ENCODE measurements at regions not wholly inside any gene's neighbourhood (a gene's known extent, or its start where the extent isn't known, plus 50 kb on each side); places are given as distances from the start of the nearest gene placed in this dataset.

GRCh38 chr18:62629031-62629430 is 86.3 kb upstream of the PHLPP1 start:
- no peaks in the 10 kb centered on the region for H3K9me3 Mint-ChIP-seq
- no peak overlapping the region for H3K27ac Mint-ChIP-seq
- H3K27ac ChIP-seq (ENCODE audit: insufficient read depth, low read length, poor library complexity, severe bottlenecking), result no peak overlapping the region
- H3K36me3 ChIP-seq (ENCODE audit: control insufficient read depth, insufficient read depth, low read length), result no peaks in the 10 kb centered on the region
- no peak for ATAC-seq (ENCODE audit: low read depth in 2 of 2)
- peaks cover 16% of the 10 kb centered on the region for H3K27me3 Mint-ChIP-seq
- H3K4me1 Mint-ChIP-seq, result no peaks in the 10 kb centered on the region
- no peak for DNase-seq
- no peaks in the 10 kb centered on the region for H3K36me3 Mint-ChIP-seq
- no peaks in the 10 kb centered on the region for H3K27me3 ChIP-seq (ENCODE audit: control insufficient read depth, insufficient read depth, low read length)
- no peak overlapping the region for H3K4me3 Mint-ChIP-seq
- H3K4me3 ChIP-seq (ENCODE audit: low read depth, low read length), result no peak overlapping the region
- no peaks in the 10 kb centered on the region for H3K9me3 ChIP-seq (ENCODE audit: control insufficient read depth in 2 of 2, low read length in 2 of 2)
- H3K4me1 ChIP-seq (ENCODE audit: control insufficient read depth, insufficient read depth, low read length, poor library complexity, severe bottlenecking), result no peaks in the 10 kb centered on the region

- H3K9me3 ChIP-seq (ENCODE audit: control insufficient read depth in 2 of 2, low read length in 2 of 2), result no peaks in the 10 kb centered on the region
- ATAC-seq (ENCODE audit: low read depth in 2 of 2), result no peak
- H3K4me1 Mint-ChIP-seq, result no peaks in the 10 kb centered on the region
- no peak overlapping the region for H3K27ac ChIP-seq (ENCODE audit: insufficient read depth, low read length, poor library complexity, severe bottlenecking)
- H3K27ac Mint-ChIP-seq, result no peak overlapping the region
- DNase-seq, result no peak
- no peak overlapping the region for H3K4me3 Mint-ChIP-seq
- no peaks in the 10 kb centered on the region for H3K9me3 Mint-ChIP-seq
- H3K4me1 ChIP-seq (ENCODE audit: control insufficient read depth, insufficient read depth, low read length, poor library complexity, severe bottlenecking), result no peaks in the 10 kb centered on the region
- H3K27me3 ChIP-seq (ENCODE audit: control insufficient read depth, insufficient read depth, low read length), result peaks cover 2% of the 10 kb centered on the region
- no peaks in the 10 kb centered on the region for H3K36me3 Mint-ChIP-seq
- peaks cover 21% of the 10 kb centered on the region for H3K27me3 Mint-ChIP-seq
- H3K36me3 ChIP-seq (ENCODE audit: control insufficient read depth, insufficient read depth, low read length), result no peaks in the 10 kb centered on the region
- no peak overlapping the region for H3K4me3 ChIP-seq (ENCODE audit: low read depth, low read length)
Observed at GRCh38 chr18:62631173-62631572, 84.2 kb upstream of the PHLPP1 start.

DNA sequence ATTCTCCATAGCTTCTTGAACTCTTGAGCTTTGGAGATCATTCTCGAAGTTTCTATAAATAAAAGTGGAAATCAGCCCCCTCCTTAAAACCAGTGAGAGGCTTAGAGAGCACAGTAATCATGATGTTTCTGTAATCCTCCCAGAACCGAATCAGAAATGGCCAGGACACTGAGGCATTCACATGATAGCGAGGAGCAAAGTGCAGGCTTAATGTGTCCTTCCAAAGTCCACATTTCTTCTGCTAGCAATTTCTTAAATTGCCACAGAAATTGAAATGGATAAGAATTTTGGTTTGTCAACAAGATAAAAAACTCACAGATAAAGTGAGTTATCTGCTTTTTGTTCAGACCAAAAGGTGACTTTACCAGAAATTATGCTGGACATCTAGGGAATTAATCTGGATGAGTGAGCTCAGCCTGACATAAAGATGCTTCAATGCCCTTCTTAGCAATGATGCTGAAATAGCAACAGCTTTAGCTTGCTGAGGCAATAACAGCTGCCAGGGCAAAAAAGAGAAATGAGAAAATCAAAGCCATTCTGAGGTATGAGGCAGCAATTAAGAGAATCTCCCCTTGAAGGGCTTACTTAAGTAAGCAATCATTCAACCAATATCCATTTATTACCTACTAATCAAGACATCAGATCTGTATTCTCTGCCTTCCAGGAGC is 82.4 kb upstream of the PHLPP1 start:
- peaks cover 5% of the 10 kb centered on the region for H3K27me3 ChIP-seq (ENCODE audit: control insufficient read depth, insufficient read depth, low read length)
- Mint-ChIP-seq H3K4me3 (no peak overlapping the region), H3K9me3 (no peaks in the 10 kb centered on the region), H3K27me3 (peaks cover 27% of the 10 kb centered on the region), H3K4me1 (no peaks in the 10 kb centered on the region), H3K36me3 (no peaks in the 10 kb centered on the region), H3K27ac (no peak overlapping the region)
- DNase-seq, result no peak
- H3K36me3 ChIP-seq (ENCODE audit: control insufficient read depth, insufficient read depth, low read length), result no peaks in the 10 kb centered on the region
- no peaks in the 10 kb centered on the region for H3K9me3 ChIP-seq (ENCODE audit: control insufficient read depth in 2 of 2, low read length in 2 of 2)
- no peak overlapping the region for H3K27ac ChIP-seq (ENCODE audit: insufficient read depth, low read length, poor library complexity, severe bottlenecking)
- H3K4me3 ChIP-seq (ENCODE audit: low read depth, low read length), result no peak overlapping the region
- no peak for ATAC-seq (ENCODE audit: low read depth in 2 of 2)
- H3K4me1 ChIP-seq (ENCODE audit: control insufficient read depth, insufficient read depth, low read length, poor library complexity, severe bottlenecking), result no peaks in the 10 kb centered on the region

- no peak for ATAC-seq (ENCODE audit: low read depth in 2 of 2)
- Mint-ChIP-seq H3K4me1 (peaks cover 0 to 4% (median 0%) of the 10 kb centered on the region in 4 donors), H3K36me3 (no peaks in the 10 kb centered on the region), H3K9me3 (peaks cover 0 to 1% (median 0%) of the 10 kb centered on the region in 7 donors), H3K27ac (peak overlapping the region in 1 of 3 donors; percentile 35), H3K27me3 (peaks cover 23% of the 10 kb centered on the region), H3K4me3 (no peak overlapping the region)
- H3K36me3 ChIP-seq (ENCODE audit: control insufficient read depth, insufficient read depth, low read length), result no peaks in the 10 kb centered on the region
- H3K27ac ChIP-seq (ENCODE audit: insufficient read depth, low read length, poor library complexity, severe bottlenecking), result no peak overlapping the region
- H3K9me3 ChIP-seq (ENCODE audit: control insufficient read depth in 2 of 2, low read length in 2 of 2), result no peaks in the 10 kb centered on the region
- peaks cover 5% of the 10 kb centered on the region for H3K27me3 ChIP-seq (ENCODE audit: control insufficient read depth, insufficient read depth, low read length)
- no peak for DNase-seq
- H3K4me1 ChIP-seq (ENCODE audit: control insufficient read depth, insufficient read depth, low read length, poor library complexity, severe bottlenecking), result no peaks in the 10 kb centered on the region
- H3K4me3 ChIP-seq (ENCODE audit: low read depth, low read length), result no peak overlapping the region
Observed at GRCh38 chr18:62634458-62634857, 80.9 kb upstream of the PHLPP1 start.

DNA sequence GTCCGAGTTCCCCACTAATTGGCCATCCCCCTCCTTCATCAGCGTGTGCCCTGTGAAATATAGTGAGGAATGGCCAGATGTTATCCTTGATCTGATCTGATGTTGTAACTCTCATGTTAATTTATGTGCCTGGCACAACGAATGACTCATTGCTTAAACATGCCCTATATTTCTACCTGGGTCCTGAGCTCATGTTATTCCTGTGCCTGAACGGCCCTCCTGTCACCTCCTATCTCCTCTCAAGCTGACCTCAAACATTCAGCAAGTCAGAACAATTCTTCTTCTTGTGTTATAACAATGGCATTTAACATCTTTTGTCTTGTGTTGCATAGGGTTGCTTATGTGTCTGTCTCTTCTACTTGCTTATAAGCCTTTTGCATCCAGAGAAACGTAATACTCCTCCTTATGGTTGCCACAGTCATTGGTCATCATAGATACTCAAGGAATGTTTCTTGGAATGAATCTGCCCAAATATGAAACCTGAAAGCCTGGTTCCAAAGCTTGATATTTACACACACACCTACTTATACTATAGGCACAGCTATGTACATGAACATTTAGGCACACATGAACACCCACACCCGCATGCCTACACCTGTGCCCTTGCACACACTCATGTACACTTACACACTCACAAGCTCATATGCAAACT is 80.2 kb upstream of the PHLPP1 start:
- no peaks in the 10 kb centered on the region for H3K4me1 ChIP-seq (ENCODE audit: control insufficient read depth, insufficient read depth, low read length, poor library complexity, severe bottlenecking)
- no peaks in the 10 kb centered on the region for H3K36me3 Mint-ChIP-seq
- H3K36me3 ChIP-seq (ENCODE audit: control insufficient read depth, insufficient read depth, low read length), result no peaks in the 10 kb centered on the region
- no peak overlapping the region for H3K27ac ChIP-seq (ENCODE audit: insufficient read depth, low read length, poor library complexity, severe bottlenecking)
- DNase-seq, result no peak
- H3K27me3 Mint-ChIP-seq, result peaks cover 23% of the 10 kb centered on the region
- H3K4me3 ChIP-seq (ENCODE audit: low read depth, low read length), result no peak overlapping the region
- H3K4me3 Mint-ChIP-seq, result no peak overlapping the region
- peaks cover 0 to 1% (median 0%) of the 10 kb centered on the region in 7 donors for H3K9me3 Mint-ChIP-seq
- H3K4me1 Mint-ChIP-seq, result peaks cover 0 to 4% (median 0%) of the 10 kb centered on the region in 4 donors
- ATAC-seq (ENCODE audit: low read depth in 2 of 2), result no peak
- no peaks in the 10 kb centered on the region for H3K9me3 ChIP-seq (ENCODE audit: control insufficient read depth in 2 of 2, low read length in 2 of 2)
- peak overlapping the region in 1 of 3 donors; percentile 35 for H3K27ac Mint-ChIP-seq
- H3K27me3 ChIP-seq (ENCODE audit: control insufficient read depth, insufficient read depth, low read length), result peaks cover 5% of the 10 kb centered on the region

DNA sequence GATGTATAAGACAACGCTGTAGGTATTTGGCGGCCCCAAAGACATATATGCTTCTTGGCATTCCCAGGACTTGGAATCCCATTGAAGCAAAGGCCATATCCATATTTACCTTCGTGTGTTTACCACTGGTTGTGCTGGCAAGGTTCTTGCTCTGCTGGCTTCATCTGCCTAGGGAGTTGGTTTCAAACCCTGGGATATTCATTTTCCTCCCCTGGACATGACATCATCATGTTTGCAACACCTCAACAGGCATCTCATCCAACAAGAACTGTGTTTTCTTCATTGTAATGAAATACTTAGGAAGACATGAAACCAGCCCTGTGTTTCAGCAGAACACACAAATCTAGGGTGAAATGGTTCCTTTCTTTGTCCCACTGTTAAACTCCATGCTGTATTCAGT is 77.9 kb upstream of the PHLPP1 start:
- DNase-seq, result no peak
- H3K27me3 Mint-ChIP-seq, result peaks cover 24% of the 10 kb centered on the region
- peaks cover 5% of the 10 kb centered on the region for H3K27me3 ChIP-seq (ENCODE audit: control insufficient read depth, insufficient read depth, low read length)
- no peak overlapping the region for H3K27ac Mint-ChIP-seq
- H3K9me3 Mint-ChIP-seq, result peaks cover 0 to 3% (median 0%) of the 10 kb centered on the region in 7 donors
- H3K4me3 ChIP-seq (ENCODE audit: low read depth, low read length), result no peak overlapping the region
- H3K4me1 ChIP-seq (ENCODE audit: control insufficient read depth, insufficient read depth, low read length, poor library complexity, severe bottlenecking), result no peaks in the 10 kb centered on the region
- no peaks in the 10 kb centered on the region for H3K36me3 Mint-ChIP-seq
- ATAC-seq (ENCODE audit: low read depth in 2 of 2), result no peak
- no peaks in the 10 kb centered on the region for H3K36me3 ChIP-seq (ENCODE audit: control insufficient read depth, insufficient read depth, low read length)
- no peak overlapping the region for H3K4me3 Mint-ChIP-seq
- no peaks in the 10 kb centered on the region for H3K9me3 ChIP-seq (ENCODE audit: control insufficient read depth in 2 of 2, low read length in 2 of 2)
- peaks cover 0 to 4% (median 0%) of the 10 kb centered on the region in 4 donors for H3K4me1 Mint-ChIP-seq
- H3K27ac ChIP-seq (ENCODE audit: insufficient read depth, low read length, poor library complexity, severe bottlenecking), result no peak overlapping the region

- DNase-seq (peak; percentile 20 to 80 (median 49)), ATAC-seq (ENCODE audit: low read depth in 2 of 2) (no peak)
- Histone ChIP-seq H3K9me3 (ENCODE audit: control insufficient read depth in 2 of 2, low read length in 2 of 2) (no peaks in the 10 kb centered on the region), H3K27me3 (ENCODE audit: control insufficient read depth, insufficient read depth, low read length) (peaks cover 5% of the 10 kb centered on the region), H3K27ac (ENCODE audit: insufficient read depth, low read length, poor library complexity, severe bottlenecking) (no peak overlapping the region), H3K4me1 (ENCODE audit: control insufficient read depth, insufficient read depth, low read length, poor library complexity, severe bottlenecking) (no peaks in the 10 kb centered on the region), H3K4me3 (ENCODE audit: low read depth, low read length) (no peak overlapping the region), H3K36me3 (ENCODE audit: control insufficient read depth, insufficient read depth, low read length) (no peaks in the 10 kb centered on the region)
- Mint-ChIP-seq H3K27ac (no peak overlapping the region), H3K4me3 (no peak overlapping the region), H3K27me3 (peaks cover 30% of the 10 kb centered on the region), H3K4me1 (peaks cover 0 to 4% (median 0%) of the 10 kb centered on the region in 4 donors), H3K9me3 (peaks cover 0 to 3% (median 0%) of the 10 kb centered on the region in 7 donors), H3K36me3 (no peaks in the 10 kb centered on the region)
Observed at GRCh38 chr18:62637807-62638687, 77.3 kb upstream of the PHLPP1 start.

All from CD4-positive, CD25-positive, alpha-beta regulatory T cell (primary cell).